Activated CD8-positive, alpha-beta T cell treated with anti-CD3 and anti-CD28 coated beads for 36 hours (primary cell): ENCODE measurements at regions not wholly inside any gene's neighbourhood (a gene's known extent, or its start where the extent isn't known, plus 50 kb on each side); places are given as distances from the start of the nearest gene placed in this dataset.

Experiments used
- ATAC-seq: fragments of 200-7000 bp; cut with Tn5 transposase; one replicate; pipeline ENCODE4 v1.10.0; 2021; ENCODE audit warnings: mild to moderate bottlenecking, moderate library complexity
- CTCF ChIA-PET: fragments of 350-600 bp; sonication (Branson Sonifier 250); formaldehyde crosslinking; loops from one replicate; lab custom pipeline; 2021; ENCODE audit warnings: antibody characterized with exemption; lab: Charles Lee
- POLR2A ChIA-PET: fragments of 350-600 bp; sonication (Branson Sonifier 250); formaldehyde crosslinking; loops from one replicate; lab custom pipeline; 2021; ENCODE audit warnings: antibody characterized with exemption; lab: Charles Lee
- DNase-seq: peaks from one replicate; pipeline ENCODE4 v3.0.0-alpha.2; 2020
- H3K27ac Mint-ChIP-seq: one replicate; pipeline ENCODE4 v1.8.0; 2021; ENCODE audit warnings: mild to moderate bottlenecking, mixed read lengths
- H3K27me3 Mint-ChIP-seq: one replicate; pipeline ENCODE4 v1.8.0; 2021; ENCODE audit warnings: mixed read lengths
- H3K36me3 Mint-ChIP-seq: one replicate; pipeline ENCODE4 v1.8.0; 2021; ENCODE audit warnings: low read depth, mixed read lengths
- H3K4me1 Mint-ChIP-seq: one replicate; pipeline ENCODE4 v1.8.0; 2021; ENCODE audit warnings: low read depth, mixed read lengths
- H3K4me3 Mint-ChIP-seq: one replicate; pipeline ENCODE4 v1.8.0; 2021; ENCODE audit warnings: mild to moderate bottlenecking, moderate library complexity, mixed read lengths
- H3K9me3 Mint-ChIP-seq: one replicate; pipeline ENCODE4 v1.8.0; 2021; ENCODE audit warnings: mixed read lengths
- intact Hi-C: fragments of 100-400 bp; cut with micrococcal nuclease; formaldehyde crosslinking; loops from one replicate; pipeline ENCODE4 v1.10.0; 2022
- TF ChIP-seq, protein P1 (sequence below): fragments of 200-600 bp; IDR thresholded peaks from one replicate; pipeline ENCODE4 v1.8.0; 2022; ENCODE audit warnings: antibody characterized with exemption, mild to moderate bottlenecking

DNA sequence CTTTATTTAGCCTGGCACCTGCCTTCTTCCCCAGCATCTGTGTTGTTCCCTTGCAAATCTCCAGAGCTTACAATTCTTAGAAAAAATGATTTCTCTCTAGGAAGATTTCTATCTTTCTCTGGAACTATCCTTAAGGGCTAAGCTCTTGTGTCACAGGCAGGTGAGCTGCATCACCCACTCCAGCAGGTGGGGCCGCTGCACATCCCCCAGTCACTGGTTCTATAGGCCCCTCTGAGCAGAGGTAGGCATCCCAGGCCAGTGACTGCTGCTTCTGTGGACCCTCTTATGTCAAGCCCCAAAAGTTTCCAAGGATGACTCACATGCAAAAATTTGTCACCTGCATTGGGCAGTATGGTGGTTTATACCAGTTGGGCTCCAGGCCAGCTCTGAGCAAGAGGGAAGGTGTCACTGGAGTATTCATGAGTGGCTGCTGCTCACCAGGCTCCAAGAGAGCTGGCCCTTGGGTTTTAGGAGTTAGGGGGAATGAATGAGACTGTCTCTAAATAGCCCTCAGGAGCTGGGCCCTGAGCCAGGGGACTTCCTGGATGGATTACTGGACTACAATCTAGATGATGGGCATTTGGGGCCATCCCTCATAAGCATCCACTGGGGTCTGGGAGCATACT, 208.1 kb upstream of the EOLA2 start:
- Mint-ChIP-seq H3K27ac (no peak overlapping the region), H3K4me1 (no peaks in the 10 kb centered on the region), H3K36me3 (no peaks in the 10 kb centered on the region), H3K27me3 (no peaks in the 10 kb centered on the region), H3K4me3 (no peak overlapping the region), H3K9me3 (no peaks in the 10 kb centered on the region)
- DNase-seq (peak; percentile 11), ATAC-seq (no peak)
- intact Hi-C loops = no loop called here
- CTCF ChIA-PET = no interaction called here
- TF ChIP-seq, protein P1, sequence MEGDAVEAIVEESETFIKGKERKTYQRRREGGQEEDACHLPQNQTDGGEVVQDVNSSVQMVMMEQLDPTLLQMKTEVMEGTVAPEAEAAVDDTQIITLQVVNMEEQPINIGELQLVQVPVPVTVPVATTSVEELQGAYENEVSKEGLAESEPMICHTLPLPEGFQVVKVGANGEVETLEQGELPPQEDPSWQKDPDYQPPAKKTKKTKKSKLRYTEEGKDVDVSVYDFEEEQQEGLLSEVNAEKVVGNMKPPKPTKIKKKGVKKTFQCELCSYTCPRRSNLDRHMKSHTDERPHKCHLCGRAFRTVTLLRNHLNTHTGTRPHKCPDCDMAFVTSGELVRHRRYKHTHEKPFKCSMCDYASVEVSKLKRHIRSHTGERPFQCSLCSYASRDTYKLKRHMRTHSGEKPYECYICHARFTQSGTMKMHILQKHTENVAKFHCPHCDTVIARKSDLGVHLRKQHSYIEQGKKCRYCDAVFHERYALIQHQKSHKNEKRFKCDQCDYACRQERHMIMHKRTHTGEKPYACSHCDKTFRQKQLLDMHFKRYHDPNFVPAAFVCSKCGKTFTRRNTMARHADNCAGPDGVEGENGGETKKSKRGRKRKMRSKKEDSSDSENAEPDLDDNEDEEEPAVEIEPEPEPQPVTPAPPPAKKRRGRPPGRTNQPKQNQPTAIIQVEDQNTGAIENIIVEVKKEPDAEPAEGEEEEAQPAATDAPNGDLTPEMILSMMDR = no peak
- POLR2A ChIA-PET = no interaction called here

DNA sequence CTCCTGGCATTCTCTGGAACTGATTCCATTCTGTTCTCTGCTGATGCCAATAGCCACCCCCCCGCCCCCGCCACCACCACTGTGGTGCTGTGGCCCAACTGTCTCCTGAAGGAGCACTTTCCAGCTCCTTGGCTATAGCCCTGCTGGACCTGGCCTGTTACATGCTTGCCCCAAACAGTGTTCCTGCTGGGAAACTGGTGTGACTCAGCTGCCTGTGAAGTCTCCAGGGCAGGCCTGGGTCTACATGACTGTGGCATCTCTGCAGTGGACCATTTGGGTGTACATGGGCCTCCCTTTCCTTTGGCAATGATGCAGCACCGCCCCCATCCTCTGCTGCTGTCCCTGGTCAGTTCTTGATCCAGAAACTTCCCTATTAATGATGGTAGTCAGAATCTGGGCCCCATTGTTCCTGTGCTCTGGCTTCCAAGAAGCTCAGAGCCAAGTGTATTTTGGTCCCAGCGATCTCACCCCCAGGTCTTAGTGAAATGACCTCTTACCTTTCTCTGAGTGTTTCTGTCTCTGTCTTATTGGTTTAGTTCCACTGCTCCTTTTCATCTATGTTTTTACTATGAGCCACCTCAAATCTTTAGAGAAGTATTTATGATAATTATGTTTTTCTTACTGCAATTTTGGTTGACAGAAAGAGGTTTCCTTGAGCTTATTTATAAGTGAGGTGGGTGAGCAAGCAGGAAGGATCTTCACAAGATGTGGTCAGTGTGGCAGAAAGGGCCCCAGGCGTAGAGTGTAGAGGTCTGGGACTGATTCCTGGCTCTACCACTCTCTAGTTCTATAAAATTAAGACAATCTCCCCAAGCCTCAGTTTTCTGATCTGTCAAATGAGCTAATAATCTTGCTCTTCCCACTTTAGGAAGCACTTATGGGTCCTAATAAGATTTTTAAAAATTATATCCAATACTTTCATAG, 210.7 kb upstream of the EOLA2 start:
- H3K27me3 Mint-ChIP-seq = no peaks in the 10 kb centered on the region
- no peaks in the 10 kb centered on the region for H3K36me3 Mint-ChIP-seq
- H3K4me1 Mint-ChIP-seq = no peaks in the 10 kb centered on the region
- no peak for ATAC-seq
- ChIA-PET POLR2A (no interaction called here), CTCF (no interaction called here)
- H3K4me3 Mint-ChIP-seq = no peak overlapping the region
- H3K27ac Mint-ChIP-seq = no peak overlapping the region
- no peaks in the 10 kb centered on the region for H3K9me3 Mint-ChIP-seq
- intact Hi-C loops = no loop called here
- TF ChIP-seq, protein P1 = no peak
- no peak for DNase-seq

DNA sequence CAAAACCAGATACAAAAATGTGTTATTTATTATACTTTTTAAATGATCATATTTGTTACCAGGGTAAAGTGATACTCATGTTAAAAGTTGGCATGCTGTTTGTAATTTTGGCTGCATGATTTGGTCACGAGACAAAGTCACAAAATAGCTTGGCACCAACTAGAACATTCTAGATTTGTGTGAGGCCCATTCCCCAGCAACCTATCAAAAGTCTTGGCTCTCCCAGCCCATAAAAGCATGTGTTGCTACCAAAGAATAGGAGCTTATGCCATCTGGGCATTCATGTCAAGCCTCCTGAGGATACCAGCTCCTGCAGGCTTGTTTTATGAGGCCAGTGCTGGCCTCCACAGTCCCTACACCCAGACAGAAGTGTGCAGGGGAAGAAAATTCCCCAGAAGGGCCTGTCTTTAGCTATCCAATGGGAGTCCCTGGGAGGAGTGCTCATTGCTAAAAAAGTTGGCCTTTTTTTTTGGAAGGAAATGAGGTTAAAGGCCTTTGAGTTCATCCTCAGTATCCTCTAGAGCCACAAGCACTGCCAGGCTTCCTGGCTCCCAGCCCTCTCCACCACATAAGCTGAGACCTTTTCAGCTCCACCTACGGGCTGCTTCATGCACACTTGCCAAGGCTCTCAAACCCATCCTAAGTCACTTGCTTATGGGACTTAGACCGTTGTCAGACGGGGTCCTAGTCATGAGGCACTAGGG, 211.9 kb upstream of the EOLA2 start:
- intact Hi-C loops = no loop called here
- no peak for ATAC-seq
- H3K27ac Mint-ChIP-seq = no peak overlapping the region
- H3K27me3 Mint-ChIP-seq = no peaks in the 10 kb centered on the region
- no peak overlapping the region for H3K4me3 Mint-ChIP-seq
- TF ChIP-seq, protein P1 = no peak
- DNase-seq = no peak
- H3K4me1 Mint-ChIP-seq = no peaks in the 10 kb centered on the region
- ChIA-PET POLR2A (no interaction called here), CTCF (interaction anchor here (0.6 kb wide), 1 partner anchor 113 kb away, joined by 3 read pairs; no protein-coding TSS in a partner anchor)
- no peaks in the 10 kb centered on the region for H3K36me3 Mint-ChIP-seq
- no peaks in the 10 kb centered on the region for H3K9me3 Mint-ChIP-seq

DNA sequence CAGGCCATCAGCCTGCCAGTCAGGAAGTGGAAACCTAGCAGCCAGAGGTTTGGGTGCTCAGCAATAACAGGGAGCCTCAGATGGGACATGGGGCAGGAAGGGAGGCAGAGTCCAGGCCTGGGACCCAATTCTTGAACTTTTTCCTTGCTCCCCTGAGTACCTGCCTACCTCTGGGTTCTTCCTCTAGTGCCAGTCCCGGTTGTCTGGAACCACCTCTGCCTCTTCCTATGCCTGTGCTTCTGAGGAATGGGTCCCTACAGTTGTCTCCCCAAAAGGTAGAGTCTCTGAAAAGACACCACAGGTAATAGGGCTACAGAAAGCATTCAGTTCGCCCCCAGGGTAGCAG, 212.4 kb upstream of the MAMLD1 start:
- TF ChIP-seq, protein P1 = no peak
- ChIA-PET POLR2A (no interaction called here), CTCF (no interaction called here)
- Mint-ChIP-seq H3K4me1 (no peaks in the 10 kb centered on the region), H3K4me3 (no peak overlapping the region), H3K36me3 (no peaks in the 10 kb centered on the region), H3K27ac (no peak overlapping the region), H3K9me3 (no peaks in the 10 kb centered on the region), H3K27me3 (no peaks in the 10 kb centered on the region)
- ATAC-seq (no peak), DNase-seq (no peak)
- intact Hi-C loops = no loop called here

DNA sequence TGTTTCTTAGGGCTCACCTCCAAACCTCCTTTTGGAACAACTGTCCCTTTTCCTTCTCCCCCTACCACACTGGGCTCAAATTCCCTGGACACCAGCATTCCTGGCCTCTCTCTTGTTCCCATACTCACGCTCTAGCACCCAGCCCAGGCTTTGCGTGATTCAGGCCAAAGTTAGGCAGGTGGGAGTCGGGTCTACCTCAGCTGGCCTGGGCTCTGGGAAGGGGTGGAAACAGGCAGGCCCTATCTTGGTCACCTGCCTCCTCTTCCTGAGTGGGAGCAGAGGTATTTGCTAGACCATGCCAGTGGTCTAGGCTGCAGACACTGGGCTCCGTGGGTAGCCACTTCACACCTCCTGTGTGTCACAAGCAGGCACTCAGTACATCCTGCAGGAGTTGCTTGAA, 211.1 kb upstream of the MAMLD1 start:
- intact Hi-C loops = no loop called here
- DNase-seq (no peak), ATAC-seq (no peak)
- no peaks in the 10 kb centered on the region for H3K4me1 Mint-ChIP-seq
- ChIA-PET POLR2A (no interaction called here), CTCF (no interaction called here)
- H3K27ac Mint-ChIP-seq = no peak overlapping the region
- no peak overlapping the region for H3K4me3 Mint-ChIP-seq
- no peaks in the 10 kb centered on the region for H3K36me3 Mint-ChIP-seq
- no peaks in the 10 kb centered on the region for H3K27me3 Mint-ChIP-seq
- H3K9me3 Mint-ChIP-seq = no peaks in the 10 kb centered on the region
- TF ChIP-seq, protein P1 = no peak
